Lower lobe of right lung (tissue), 2 donors: ENCODE measurements at regions not wholly inside any gene's neighbourhood (a gene's known extent, or its start where the extent isn't known, plus 50 kb on each side); places are given as distances from the start of the nearest gene placed in this dataset.

Experiments
- ATAC-seq, 2 donors: fragments of 200-7000 bp; cut with Tn5 transposase; one replicate each; pipeline ENCODE4 v1.9.1; 2020 to 2022; ENCODE audit warnings: mild to moderate bottlenecking in 2 of 2, moderate library complexity in 2 of 2
- DNase-seq: peaks from one replicate; pipeline ENCODE4 v3.0.0-alpha.2; 2020
- H3K27ac ChIP-seq: fragments of 200-600 bp; one replicate; pipeline ENCODE4 v1.8.0; 2022
- H3K27me3 ChIP-seq: fragments of 200-600 bp; one replicate; pipeline ENCODE4 v1.8.0; 2022; ENCODE audit warnings: low read depth
- H3K36me3 ChIP-seq: fragments of 200-600 bp; one replicate; pipeline ENCODE4 v1.8.0; 2022; ENCODE audit warnings: mild to moderate bottlenecking
- H3K4me1 ChIP-seq: fragments of 200-600 bp; one replicate; pipeline ENCODE4 v1.8.0; 2022
- H3K4me3 ChIP-seq: fragments of 200-600 bp; one replicate; pipeline ENCODE4 v1.8.0; 2022; ENCODE audit warnings: mild to moderate bottlenecking
- H3K9me3 ChIP-seq: fragments of 200-600 bp; one replicate; pipeline ENCODE4 v1.8.0; 2022
- intact Hi-C: fragments of 100-400 bp; cut with DNase I; formaldehyde crosslinking; loops from one replicate; pipeline ENCODE4 v1.11.0; 2022
- TF ChIP-seq, protein P1 (sequence below): fragments of 200-600 bp; IDR thresholded peaks from one replicate; pipeline ENCODE4 v1.8.0; 2022; ENCODE audit warnings: antibody characterized with exemption, mild to moderate bottlenecking
- donor health status: DM: no; HTN: yes; CAD: no; lungs with severe emphysema.

DNA sequence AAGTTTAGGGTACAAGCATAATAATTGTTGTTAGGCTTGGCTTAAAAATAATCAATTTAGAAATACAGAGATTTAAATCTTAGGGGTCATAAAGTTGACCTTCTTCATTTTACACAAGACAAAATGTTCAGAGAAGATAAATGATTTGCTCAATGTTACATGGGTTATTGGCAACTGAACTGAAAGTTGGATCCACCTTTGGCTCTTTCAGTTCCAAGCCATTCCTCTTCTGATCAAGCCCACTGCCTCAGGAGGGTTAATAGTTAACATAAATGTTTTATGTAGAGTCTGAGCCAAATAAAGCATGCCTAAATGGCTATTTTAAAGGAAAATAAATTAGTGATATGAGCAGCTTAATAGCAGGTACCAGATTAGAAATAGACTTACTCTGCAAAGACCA, 79.1 kb upstream of the RHOBTB1 start:
- no peaks in the 10 kb centered on the region for H3K9me3 ChIP-seq
- no peak for DNase-seq
- H3K27ac ChIP-seq, result no peak overlapping the region
- no peaks in the 10 kb centered on the region for H3K36me3 ChIP-seq
- H3K4me1 ChIP-seq, result no peaks in the 10 kb centered on the region
- no peak for ATAC-seq
- H3K4me3 ChIP-seq, result no peak overlapping the region
- intact Hi-C loops, result no loop called here
- TF ChIP-seq, protein P1, sequence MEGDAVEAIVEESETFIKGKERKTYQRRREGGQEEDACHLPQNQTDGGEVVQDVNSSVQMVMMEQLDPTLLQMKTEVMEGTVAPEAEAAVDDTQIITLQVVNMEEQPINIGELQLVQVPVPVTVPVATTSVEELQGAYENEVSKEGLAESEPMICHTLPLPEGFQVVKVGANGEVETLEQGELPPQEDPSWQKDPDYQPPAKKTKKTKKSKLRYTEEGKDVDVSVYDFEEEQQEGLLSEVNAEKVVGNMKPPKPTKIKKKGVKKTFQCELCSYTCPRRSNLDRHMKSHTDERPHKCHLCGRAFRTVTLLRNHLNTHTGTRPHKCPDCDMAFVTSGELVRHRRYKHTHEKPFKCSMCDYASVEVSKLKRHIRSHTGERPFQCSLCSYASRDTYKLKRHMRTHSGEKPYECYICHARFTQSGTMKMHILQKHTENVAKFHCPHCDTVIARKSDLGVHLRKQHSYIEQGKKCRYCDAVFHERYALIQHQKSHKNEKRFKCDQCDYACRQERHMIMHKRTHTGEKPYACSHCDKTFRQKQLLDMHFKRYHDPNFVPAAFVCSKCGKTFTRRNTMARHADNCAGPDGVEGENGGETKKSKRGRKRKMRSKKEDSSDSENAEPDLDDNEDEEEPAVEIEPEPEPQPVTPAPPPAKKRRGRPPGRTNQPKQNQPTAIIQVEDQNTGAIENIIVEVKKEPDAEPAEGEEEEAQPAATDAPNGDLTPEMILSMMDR, result no peak
- no peaks in the 10 kb centered on the region for H3K27me3 ChIP-seq

DNA sequence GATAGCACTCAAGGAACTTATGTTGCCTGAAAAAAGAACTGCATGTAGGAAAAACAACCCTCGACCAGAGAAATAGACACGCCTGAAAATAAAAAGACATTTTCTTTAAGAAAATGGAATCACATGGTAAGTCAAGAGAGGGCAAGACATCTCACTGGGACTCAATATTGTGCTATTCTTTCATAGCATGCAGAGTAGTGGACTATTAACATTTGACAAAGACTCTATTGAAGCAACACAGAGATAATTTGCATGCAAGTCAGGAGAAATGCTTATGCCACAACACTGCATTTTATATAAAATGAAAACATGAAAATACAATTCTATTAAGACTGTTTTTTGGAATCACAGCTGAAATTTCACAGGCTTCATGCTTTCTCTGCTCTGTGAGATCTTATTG, 77.9 kb upstream of the RHOBTB1 start:
- ATAC-seq (no peak), DNase-seq (no peak)
- Histone ChIP-seq H3K36me3 (no peaks in the 10 kb centered on the region), H3K27ac (no peak overlapping the region), H3K27me3 (no peaks in the 10 kb centered on the region), H3K4me3 (no peak overlapping the region), H3K9me3 (no peaks in the 10 kb centered on the region), H3K4me1 (no peaks in the 10 kb centered on the region)
- intact Hi-C loops, result no loop called here
- TF ChIP-seq, protein P1, result no peak

DNA sequence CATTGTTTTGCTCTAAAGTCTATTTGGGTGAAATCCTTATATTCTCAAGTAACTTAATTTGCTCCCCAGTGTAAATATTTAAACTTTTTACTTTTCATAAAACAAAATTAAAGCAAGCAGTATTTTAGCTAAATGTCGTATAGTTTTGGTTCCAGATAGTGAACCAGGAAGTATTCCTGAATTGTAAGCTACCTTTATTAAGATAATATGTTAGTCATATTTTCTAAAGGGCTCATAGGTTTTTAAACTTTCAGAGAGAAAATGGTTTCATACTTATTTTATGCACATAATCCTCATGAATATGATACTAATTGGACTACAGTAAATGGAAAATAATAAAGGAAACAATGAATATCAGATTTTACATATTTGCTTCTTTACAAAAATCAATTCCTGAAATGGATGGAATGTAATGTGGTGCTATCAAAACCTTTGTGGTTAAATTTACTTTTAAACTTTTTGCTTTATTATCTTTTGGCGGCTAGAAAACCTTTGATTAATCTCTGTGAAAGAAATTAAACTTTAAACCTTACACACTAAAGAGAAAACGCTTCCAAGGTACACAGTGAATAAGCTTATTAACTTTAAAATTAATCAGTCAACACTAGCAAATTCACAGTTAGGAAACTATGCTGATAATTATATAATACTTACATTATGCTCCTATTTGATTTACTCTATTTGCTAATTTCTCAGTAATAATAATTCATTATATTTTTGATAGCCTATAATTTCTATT, 76.6 kb upstream of the RHOBTB1 start:
- no peaks in the 10 kb centered on the region for H3K36me3 ChIP-seq
- no peak for ATAC-seq
- no peak overlapping the region for H3K4me3 ChIP-seq
- H3K4me1 ChIP-seq, result no peaks in the 10 kb centered on the region
- no peak for DNase-seq
- intact Hi-C loops, result no loop called here
- no peaks in the 10 kb centered on the region for H3K9me3 ChIP-seq
- H3K27me3 ChIP-seq, result no peaks in the 10 kb centered on the region
- H3K27ac ChIP-seq, result no peak overlapping the region
- TF ChIP-seq, protein P1, result no peak

DNA sequence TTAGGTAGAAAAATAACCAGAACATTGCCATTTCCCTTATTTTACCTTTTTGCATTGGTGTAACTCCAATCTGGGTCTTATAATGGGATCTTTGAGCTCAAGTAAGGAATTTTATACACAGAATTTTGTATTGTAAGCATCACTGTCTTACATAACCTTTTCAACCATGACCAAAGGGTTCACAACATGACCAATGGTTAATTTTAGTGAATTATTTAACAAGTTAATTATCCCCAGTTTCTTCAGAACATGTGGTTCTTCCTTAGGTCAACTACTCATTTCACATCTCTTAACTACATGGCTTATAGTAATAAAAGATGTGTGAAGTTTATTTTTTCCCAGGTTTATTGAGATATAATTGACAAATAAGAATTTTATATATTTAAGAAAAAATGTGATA, 74.2 kb upstream of the RHOBTB1 start:
- no peak overlapping the region for H3K27ac ChIP-seq
- H3K27me3 ChIP-seq, result no peaks in the 10 kb centered on the region
- H3K36me3 ChIP-seq, result no peaks in the 10 kb centered on the region
- no peaks in the 10 kb centered on the region for H3K9me3 ChIP-seq
- no peaks in the 10 kb centered on the region for H3K4me1 ChIP-seq
- TF ChIP-seq, protein P1, result no peak
- ATAC-seq (no peak), DNase-seq (no peak)
- intact Hi-C loops, result no loop called here
- H3K4me3 ChIP-seq, result no peak overlapping the region

DNA sequence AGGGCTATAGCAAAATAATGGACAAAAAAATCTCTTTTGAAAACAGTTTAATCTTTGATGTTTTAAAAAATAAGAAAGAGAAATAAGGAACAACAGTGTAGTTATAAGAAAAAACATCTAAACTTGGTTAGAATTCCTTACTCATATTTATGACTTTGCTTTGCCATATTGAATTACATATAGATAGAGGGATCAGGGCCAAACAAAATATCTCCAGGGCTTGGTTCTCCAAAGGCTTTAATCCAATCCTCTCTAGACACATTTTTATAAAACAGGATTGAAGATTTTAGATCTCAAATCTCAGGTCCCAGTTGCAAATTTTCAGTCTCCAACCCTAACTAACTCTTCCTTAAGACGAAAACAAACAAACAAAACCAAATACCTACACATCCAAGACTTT, 72.6 kb upstream of the RHOBTB1 start:
- Histone ChIP-seq H3K4me3 (no peak overlapping the region), H3K9me3 (no peaks in the 10 kb centered on the region), H3K27ac (no peak overlapping the region), H3K4me1 (no peaks in the 10 kb centered on the region), H3K27me3 (no peaks in the 10 kb centered on the region), H3K36me3 (no peaks in the 10 kb centered on the region)
- ATAC-seq (no peak), DNase-seq (no peak)
- intact Hi-C loops, result no loop called here
- TF ChIP-seq, protein P1, result no peak
